NT2/D1 (cell line): ENCODE measurements at regions not wholly inside any gene's neighbourhood (a gene's known extent, or its start where the extent isn't known, plus 50 kb on each side); places are given as distances from the start of the nearest gene placed in this dataset.

Source experiments
- DNase-seq: peaks from one replicate; pipeline ENCODE4 v3.0.0-alpha.2; 2011; ENCODE audit warnings: low read depth, low spot score
- H3K27me3 ChIP-seq: 2 replicates; pipeline ENCODE4 v1.6.0; 2011; ENCODE audit warnings: mild to moderate bottlenecking; ENCODE audit not compliant: insufficient read length, insufficient read depth
- H3K36me3 ChIP-seq: 2 replicates; pipeline ENCODE4 v1.6.1; 2011; ENCODE audit warnings: mild to moderate bottlenecking, low read length, mixed read lengths; ENCODE audit not compliant: insufficient read depth, insufficient read length
- H3K4me1 ChIP-seq: 2 replicates; pipeline ENCODE4 v1.5.1; 2011; ENCODE audit not compliant: insufficient read depth, insufficient read length
- H3K4me3 ChIP-seq: 2 replicates; pipeline ENCODE4 v1.5.1; 2011; ENCODE audit warnings: low read depth; ENCODE audit not compliant: insufficient read length
- H3K9ac ChIP-seq: 2 replicates; pipeline ENCODE4 v1.6.0; 2011; ENCODE audit warnings: low read depth; ENCODE audit not compliant: insufficient read length
- H3K9me3 ChIP-seq: 2 replicates; pipeline ENCODE4 v1.5.1; 2011; ENCODE audit warnings: mild to moderate bottlenecking, low read length; ENCODE audit not compliant: insufficient read depth
- SUZ12 ChIP-seq: IDR thresholded peaks from 2 replicates; pipeline ENCODE4 v1.6.1; 2011; ENCODE audit not compliant: insufficient read length, insufficient read depth; ENCODE audit errors: extremely low read depth
- YY1 ChIP-seq: IDR thresholded peaks from 2 replicates; pipeline ENCODE4 v1.6.1; 2011; ENCODE audit not compliant: insufficient read length, insufficient read depth
- ZNF274 ChIP-seq: IDR thresholded peaks from 2 replicates; pipeline ENCODE4 v1.6.1; 2011; ENCODE audit warnings: mild to moderate bottlenecking, low read depth, low read length

GRCh38 chr17:6325051-6325450 lies 109.9 kb downstream of the AIPL1 start:
- Histone ChIP-seq H3K4me3 (no peak overlapping the region), H3K9ac (no peak overlapping the region), H3K4me1 (no peaks in the 10 kb centered on the region), H3K36me3 (no peaks in the 10 kb centered on the region), H3K27me3 (no peaks in the 10 kb centered on the region), H3K9me3 (no peaks in the 10 kb centered on the region)
- no peak for DNase-seq
- TF ChIP-seq ZNF274 = no peak
- no peak for TF ChIP-seq SUZ12
- no peak for TF ChIP-seq YY1

- H3K4me1 ChIP-seq = no peaks in the 10 kb centered on the region
- no peak for TF ChIP-seq SUZ12
- TF ChIP-seq YY1 = no peak
- no peak for TF ChIP-seq ZNF274
- H3K9ac ChIP-seq = no peak overlapping the region
- H3K36me3 ChIP-seq = no peaks in the 10 kb centered on the region
- H3K27me3 ChIP-seq = no peaks in the 10 kb centered on the region
- no peak for DNase-seq
- H3K9me3 ChIP-seq = no peaks in the 10 kb centered on the region
- H3K4me3 ChIP-seq = no peak overlapping the region
Measured at GRCh38 chr17:6323626-6324356, 111.1 kb downstream of the AIPL1 start.

GRCh38 chr17:6322316-6322715 lies 112.6 kb downstream of the AIPL1 start:
- Histone ChIP-seq H3K36me3 (no peaks in the 10 kb centered on the region), H3K9me3 (no peaks in the 10 kb centered on the region), H3K27me3 (no peaks in the 10 kb centered on the region), H3K9ac (no peak overlapping the region), H3K4me3 (no peak overlapping the region), H3K4me1 (no peaks in the 10 kb centered on the region)
- no peak for TF ChIP-seq YY1
- no peak for TF ChIP-seq ZNF274
- TF ChIP-seq SUZ12 = no peak
- DNase-seq = no peak

GRCh38 chr17:6314311-6314710 lies 120.6 kb downstream of the AIPL1 start:
- Histone ChIP-seq H3K36me3 (no peaks in the 10 kb centered on the region), H3K4me1 (no peaks in the 10 kb centered on the region)
- no peak for TF ChIP-seq ZNF274
- no peak for TF ChIP-seq YY1
- no peak for TF ChIP-seq SUZ12

GRCh38 chr17:6313835-6314234 lies 121.1 kb downstream of the AIPL1 start:
- Histone ChIP-seq H3K4me1 (no peaks in the 10 kb centered on the region), H3K27me3 (no peaks in the 10 kb centered on the region), H3K9me3 (no peaks in the 10 kb centered on the region), H3K36me3 (no peaks in the 10 kb centered on the region), H3K4me3 (no peak overlapping the region), H3K9ac (no peak overlapping the region)
- TF ChIP-seq SUZ12 (no peak), ZNF274 (no peak), YY1 (no peak)
- no peak for DNase-seq

More at GRCh38 chr17:6314311-6314710, 120.6 kb downstream of the AIPL1 start:
- Histone ChIP-seq H3K9me3 (no peaks in the 10 kb centered on the region), H3K4me3 (no peak overlapping the region), H3K27me3 (no peaks in the 10 kb centered on the region), H3K9ac (no peak overlapping the region)
- no peak for DNase-seq

GRCh38 chr17:6306820-6307219 lies 128.1 kb downstream of the AIPL1 start:
- H3K9me3 ChIP-seq = no peaks in the 10 kb centered on the region
- no peak overlapping the region for H3K4me3 ChIP-seq
- H3K4me1 ChIP-seq = no peaks in the 10 kb centered on the region
- no peaks in the 10 kb centered on the region for H3K36me3 ChIP-seq
- no peak for TF ChIP-seq SUZ12
- no peak for TF ChIP-seq ZNF274
- TF ChIP-seq YY1 = no peak
- H3K27me3 ChIP-seq = no peaks in the 10 kb centered on the region
- no peak for DNase-seq
- no peak overlapping the region for H3K9ac ChIP-seq

GRCh38 chr17:6305613-6306360 lies 129.1 kb downstream of the AIPL1 start:
- no peak for DNase-seq
- Histone ChIP-seq H3K27me3 (no peaks in the 10 kb centered on the region), H3K4me1 (no peaks in the 10 kb centered on the region), H3K9ac (no peak overlapping the region), H3K9me3 (no peaks in the 10 kb centered on the region), H3K36me3 (no peaks in the 10 kb centered on the region), H3K4me3 (no peak overlapping the region)
- no peak for TF ChIP-seq YY1
- no peak for TF ChIP-seq ZNF274
- TF ChIP-seq SUZ12 = no peak
